Activated B cell treated with CpG ODN at 0.5 μM for 24 hours (primary cell): ENCODE measurements at regions not wholly inside any gene's neighbourhood (a gene's known extent, or its start where the extent isn't known, plus 50 kb on each side); places are given as distances from the start of the nearest gene placed in this dataset.

Source experiments
- ATAC-seq: fragments of 200-7000 bp; cut with Tn5 transposase; one replicate; pipeline ENCODE4 v1.10.0; 2021; ENCODE audit warnings: low read depth, mild to moderate bottlenecking, moderate library complexity
- CTCF ChIA-PET: fragments of 350-600 bp; sonication (Branson Sonifier 250); formaldehyde crosslinking; loops from one replicate; lab custom pipeline; 2021; ENCODE audit warnings: antibody characterized with exemption; lab: Charles Lee
- POLR2A ChIA-PET: fragments of 350-600 bp; sonication (Branson Sonifier 250); formaldehyde crosslinking; loops from one replicate; lab custom pipeline; 2021; ENCODE audit warnings: antibody characterized with exemption; lab: Charles Lee
- DNase-seq: peaks from one replicate; pipeline ENCODE4 v3.0.0; 2022
- H3K27ac Mint-ChIP-seq: one replicate; pipeline ENCODE4 v1.8.0; 2020; ENCODE audit warnings: mixed read lengths
- H3K27me3 Mint-ChIP-seq: one replicate; pipeline ENCODE4 v1.8.0; 2021; ENCODE audit warnings: mixed read lengths
- H3K36me3 Mint-ChIP-seq: one replicate; pipeline ENCODE4 v1.8.0; 2021; ENCODE audit warnings: low read depth, mixed read lengths
- H3K4me1 Mint-ChIP-seq: one replicate; pipeline ENCODE4 v1.8.0; 2021; ENCODE audit warnings: mixed read lengths
- H3K4me3 Mint-ChIP-seq: one replicate; pipeline ENCODE4 v1.8.0; 2020; ENCODE audit warnings: mild to moderate bottlenecking, mixed read lengths
- H3K9me3 Mint-ChIP-seq: one replicate; pipeline ENCODE4 v1.8.0; 2020; ENCODE audit warnings: mixed read lengths
- CTCF ChIP-seq: fragments of 200-600 bp; IDR thresholded peaks from one replicate; pipeline ENCODE4 v1.8.0; 2022; ENCODE audit warnings: antibody characterized with exemption, mild to moderate bottlenecking
- intact Hi-C: fragments of 100-400 bp; cut with micrococcal nuclease; formaldehyde crosslinking; loops from one replicate; pipeline ENCODE4 v1.15.1; 2024

DNA sequence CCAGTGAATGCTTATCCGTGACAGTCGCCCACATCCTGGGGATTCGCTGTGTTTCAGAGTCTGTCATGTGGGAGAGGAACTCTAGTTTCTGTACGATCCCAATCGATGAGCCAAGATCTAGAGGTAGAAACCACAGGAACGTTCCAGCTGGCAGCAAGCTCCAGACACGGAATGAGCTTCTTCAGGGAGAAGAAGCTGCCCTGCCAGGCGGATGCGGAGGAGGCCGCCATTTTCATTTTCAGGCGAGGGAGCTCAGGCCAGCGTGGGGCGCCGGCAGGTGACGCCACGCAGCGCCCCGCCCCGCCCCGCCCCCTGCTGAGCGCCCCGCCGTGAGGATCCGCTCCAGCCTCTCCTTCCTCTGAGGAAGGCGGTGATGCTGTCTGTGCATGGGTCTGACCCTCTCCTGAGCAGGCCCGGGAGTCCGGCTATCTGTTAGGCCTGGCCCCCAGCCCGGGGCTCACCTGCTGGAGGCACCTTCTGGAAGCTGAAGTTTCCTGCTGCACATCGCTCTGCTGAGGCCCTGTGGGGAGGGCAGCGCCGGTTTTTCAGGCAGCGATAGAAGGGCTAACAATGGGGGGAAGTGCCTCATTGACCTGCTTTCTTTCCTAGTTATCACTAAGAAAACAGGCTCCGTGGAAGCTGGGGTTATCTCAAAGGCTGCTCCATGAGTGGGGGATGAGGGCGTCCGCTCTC, 147.5 kb downstream of the ERMARD start:
- CTCF ChIA-PET: no interaction called here
- H3K36me3 Mint-ChIP-seq: no peaks in the 10 kb centered on the region
- intact Hi-C loops: no loop called here
- no peak for DNase-seq
- no peaks in the 10 kb centered on the region for H3K27me3 Mint-ChIP-seq
- no peaks in the 10 kb centered on the region for H3K9me3 Mint-ChIP-seq
- no peak overlapping the region for H3K27ac Mint-ChIP-seq
- H3K4me1 Mint-ChIP-seq: peaks cover 3% of the 10 kb centered on the region
- TF ChIP-seq CTCF: no peak
- POLR2A ChIA-PET: no interaction called here
- no peak overlapping the region for H3K4me3 Mint-ChIP-seq
- ATAC-seq: no peak

DNA sequence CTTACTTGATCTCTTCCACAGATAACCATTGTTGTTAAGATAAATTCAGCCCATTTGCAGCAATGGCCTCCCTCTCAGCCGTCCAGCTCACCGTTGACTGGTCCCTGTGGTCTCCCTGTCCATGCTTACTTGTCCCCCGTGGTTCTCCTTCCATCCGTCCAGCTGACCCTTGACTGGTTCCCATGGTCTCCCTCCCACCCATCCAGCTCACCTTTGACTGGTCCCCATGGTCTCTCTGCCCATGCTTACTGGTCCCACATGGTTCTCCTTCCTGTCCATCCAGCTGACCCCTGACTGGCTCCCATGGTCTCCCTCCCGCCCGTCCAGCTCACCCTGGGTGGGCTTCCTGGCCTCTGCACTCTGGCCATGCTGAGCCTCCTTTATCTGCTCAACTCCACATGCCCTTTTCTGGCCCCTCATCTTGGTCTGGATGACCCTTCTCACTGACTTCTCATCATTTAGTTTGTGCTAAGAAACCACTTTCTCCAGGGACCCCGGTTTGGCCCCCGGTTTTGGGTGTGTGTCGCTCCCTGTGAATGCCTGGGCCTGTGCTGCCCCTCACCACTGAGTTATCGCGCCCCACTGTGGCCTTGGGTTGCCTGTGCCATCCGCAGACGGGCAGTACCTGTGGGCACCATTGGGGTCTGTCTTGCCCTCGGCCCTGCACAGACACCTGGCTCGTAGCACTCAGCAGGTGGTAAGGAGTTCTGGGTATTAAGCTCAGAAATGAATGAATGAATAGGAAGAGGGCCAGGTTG, 146.4 kb downstream of the ERMARD start:
- no peak for TF ChIP-seq CTCF
- ATAC-seq (no peak), DNase-seq (no peak)
- no peaks in the 10 kb centered on the region for H3K27me3 Mint-ChIP-seq
- H3K27ac Mint-ChIP-seq: no peak overlapping the region
- H3K36me3 Mint-ChIP-seq: no peaks in the 10 kb centered on the region
- H3K4me3 Mint-ChIP-seq: no peak overlapping the region
- ChIA-PET POLR2A (no interaction called here), CTCF (no interaction called here)
- peaks cover 3% of the 10 kb centered on the region for H3K4me1 Mint-ChIP-seq
- no peaks in the 10 kb centered on the region for H3K9me3 Mint-ChIP-seq
- intact Hi-C loops: no loop called here

GRCh38 chr6:169896826-169897456, 145.5 kb downstream of the ERMARD start:
- CTCF ChIA-PET: no interaction called here
- TF ChIP-seq CTCF: no peak

DNA sequence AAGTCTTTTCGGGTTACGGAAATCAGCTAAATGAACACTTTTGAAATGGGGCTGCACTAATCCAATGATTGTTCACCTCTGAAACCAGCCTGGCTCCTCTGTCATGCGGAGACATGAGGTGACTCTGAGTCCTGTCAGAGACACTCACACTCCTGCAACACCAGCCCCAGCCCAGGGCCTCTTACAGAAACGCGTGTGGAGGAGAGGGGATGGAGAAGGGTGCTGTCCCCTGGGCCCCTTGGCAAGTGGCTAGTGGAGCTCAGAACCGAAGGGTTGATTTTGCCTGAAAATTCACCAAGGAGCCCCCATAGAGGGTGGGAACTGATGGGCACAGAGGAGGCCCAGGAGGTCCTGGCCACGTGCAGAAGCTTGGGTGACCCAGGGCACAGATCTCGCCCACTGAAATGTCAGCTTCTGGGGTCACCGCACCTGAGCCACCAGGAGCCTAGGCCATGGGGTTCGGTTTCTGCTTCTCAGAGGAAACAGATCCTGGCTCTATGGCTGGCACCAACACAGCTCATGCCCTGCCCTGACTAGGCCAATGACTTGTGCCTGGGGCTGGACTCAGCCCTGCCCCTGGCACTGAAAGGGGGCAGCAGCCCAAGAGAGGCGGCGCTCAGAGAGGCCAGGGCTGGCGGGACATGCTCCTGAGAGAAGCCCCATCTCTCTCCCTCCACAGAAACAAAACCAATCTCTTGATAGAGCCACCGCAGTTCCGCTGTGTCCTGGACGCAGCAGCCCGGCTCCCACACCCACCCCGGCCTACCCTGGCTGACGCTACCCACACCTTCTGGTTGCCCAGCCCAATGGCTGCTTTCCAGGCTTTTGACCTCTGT, 144.7 kb downstream of the ERMARD start:
- Mint-ChIP-seq H3K27ac (no peak overlapping the region), H3K27me3 (no peaks in the 10 kb centered on the region), H3K4me1 (peaks cover 3% of the 10 kb centered on the region), H3K9me3 (peaks cover under 1% of the 10 kb centered on the region), H3K4me3 (no peak overlapping the region), H3K36me3 (no peaks in the 10 kb centered on the region)
- ChIA-PET CTCF (no interaction called here), POLR2A (no interaction called here)
- TF ChIP-seq CTCF: no peak
- ATAC-seq (no peak), DNase-seq (no peak)
- intact Hi-C loops: no loop called here

More at GRCh38 chr6:169896826-169897456, 145.5 kb downstream of the ERMARD start:
- Mint-ChIP-seq H3K9me3 (no peaks in the 10 kb centered on the region), H3K27me3 (no peaks in the 10 kb centered on the region), H3K36me3 (no peaks in the 10 kb centered on the region), H3K4me1 (peaks cover 3% of the 10 kb centered on the region), H3K4me3 (no peak overlapping the region), H3K27ac (no peak overlapping the region)
- POLR2A ChIA-PET: no interaction called here
- ATAC-seq (no peak), DNase-seq (no peak)
- intact Hi-C loops: no loop called here
